Thyroid gland (tissue), 4 donors: ENCODE measurements at regions not wholly inside any gene's neighbourhood (a gene's known extent, or its start where the extent isn't known, plus 50 kb on each side); places are given as distances from the start of the nearest gene placed in this dataset.

Experiments used
- POLR2A ChIP-seq, 2 donors: fragments of 450-650 bp; IDR thresholded peaks; one replicate each; pipeline ENCODE4 v1.6.1; 2017; ENCODE audit warnings: antibody characterized with exemption in 2 of 2, mild to moderate bottlenecking in 2 of 2, moderate library complexity in 1 of 2
- TF ChIP-seq, protein P1 (sequence below), 6 experiments: fragments of 200-600 bp in 3 of 6; fragments of 450-650 bp in 3 of 6; sonication (generic) in 3 of 6; IDR thresholded peaks; one replicate each; pipeline ENCODE4 v1.5.1; 2016 to 2019; ENCODE audit warnings: antibody characterized with exemption in 6 of 6, mild to moderate bottlenecking in 2 of 6, inconsistent platforms in 1 of 6, moderate library complexity in 1 of 6

DNA sequence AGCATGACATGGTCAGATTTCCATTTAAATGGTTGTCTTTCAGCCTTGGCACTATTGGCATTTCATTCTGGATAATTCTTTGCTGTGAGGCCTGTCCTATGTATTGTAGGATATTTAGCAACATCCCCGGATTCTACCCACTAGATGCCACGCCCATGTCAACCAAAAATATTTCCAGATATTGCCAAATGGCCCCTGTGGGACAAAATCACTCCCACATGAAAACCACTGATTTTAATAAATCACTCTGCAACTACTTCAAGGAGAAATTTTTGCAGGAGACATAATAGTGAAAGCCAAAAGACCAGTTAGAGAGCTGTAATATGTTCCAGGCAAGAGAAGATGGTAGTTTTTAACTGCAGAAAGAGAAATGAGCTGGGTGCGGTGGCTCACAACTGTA lies 55.9 kb upstream of the RARB start:
- TF ChIP-seq, protein P1, sequence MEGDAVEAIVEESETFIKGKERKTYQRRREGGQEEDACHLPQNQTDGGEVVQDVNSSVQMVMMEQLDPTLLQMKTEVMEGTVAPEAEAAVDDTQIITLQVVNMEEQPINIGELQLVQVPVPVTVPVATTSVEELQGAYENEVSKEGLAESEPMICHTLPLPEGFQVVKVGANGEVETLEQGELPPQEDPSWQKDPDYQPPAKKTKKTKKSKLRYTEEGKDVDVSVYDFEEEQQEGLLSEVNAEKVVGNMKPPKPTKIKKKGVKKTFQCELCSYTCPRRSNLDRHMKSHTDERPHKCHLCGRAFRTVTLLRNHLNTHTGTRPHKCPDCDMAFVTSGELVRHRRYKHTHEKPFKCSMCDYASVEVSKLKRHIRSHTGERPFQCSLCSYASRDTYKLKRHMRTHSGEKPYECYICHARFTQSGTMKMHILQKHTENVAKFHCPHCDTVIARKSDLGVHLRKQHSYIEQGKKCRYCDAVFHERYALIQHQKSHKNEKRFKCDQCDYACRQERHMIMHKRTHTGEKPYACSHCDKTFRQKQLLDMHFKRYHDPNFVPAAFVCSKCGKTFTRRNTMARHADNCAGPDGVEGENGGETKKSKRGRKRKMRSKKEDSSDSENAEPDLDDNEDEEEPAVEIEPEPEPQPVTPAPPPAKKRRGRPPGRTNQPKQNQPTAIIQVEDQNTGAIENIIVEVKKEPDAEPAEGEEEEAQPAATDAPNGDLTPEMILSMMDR (IDR thresholded peaks at IDR 0.05): no peak
- TF ChIP-seq POLR2A (IDR thresholded peaks at IDR 0.05): no peak
